Dedifferentiated amniotic fluid mesenchymal stem cell (primary cell): ENCODE measurements at regions not wholly inside any gene's neighbourhood (a gene's known extent, or its start where the extent isn't known, plus 50 kb on each side); places are given as distances from the start of the nearest gene placed in this dataset.
"Not testable (repeated sequence)": the region's sequence is repeated elsewhere in the genome, so short reads cannot be mapped to it uniquely, and the experiment has no call there.

Source experiments
- DNase-seq: peaks from one replicate; pipeline ENCODE4 v3.0.0-alpha.2; 2016; ENCODE audit errors: extremely low spot score

DNA sequence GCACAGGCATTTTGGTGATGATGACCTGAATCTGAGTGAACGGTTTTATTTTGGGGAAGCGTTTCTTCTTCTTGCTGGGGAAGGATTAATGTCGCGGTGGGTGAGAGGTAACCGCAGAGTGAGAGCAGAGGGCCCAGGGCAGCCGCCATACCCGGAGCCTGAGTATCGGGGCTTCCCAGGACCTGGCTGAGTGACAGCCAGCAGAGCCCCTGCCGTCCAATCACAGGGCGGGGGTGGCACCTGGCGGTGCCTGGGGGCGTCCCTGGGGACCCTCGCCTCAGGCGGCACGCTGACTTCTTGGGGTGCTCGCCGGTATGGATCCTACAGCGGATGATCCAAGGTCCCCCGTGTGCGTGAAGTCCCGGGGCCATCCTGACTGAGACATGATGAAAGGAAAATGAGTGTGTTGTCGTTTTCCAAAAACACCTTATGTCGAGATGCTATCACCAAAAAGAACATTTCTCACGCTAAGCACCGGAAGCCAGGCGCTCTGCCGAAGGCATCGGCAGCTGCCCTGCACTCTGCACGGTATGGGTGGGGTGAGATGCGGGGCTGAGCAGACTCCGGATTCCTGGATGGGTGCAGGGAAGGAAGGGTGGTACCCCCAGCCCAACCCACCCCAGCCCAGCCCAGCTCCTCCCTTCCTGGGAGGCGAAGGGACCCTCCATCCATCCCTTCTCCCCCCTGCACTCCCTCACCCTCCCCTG is 227.9 kb upstream of the SHH start:
- DNase-seq, result no peak

DNA sequence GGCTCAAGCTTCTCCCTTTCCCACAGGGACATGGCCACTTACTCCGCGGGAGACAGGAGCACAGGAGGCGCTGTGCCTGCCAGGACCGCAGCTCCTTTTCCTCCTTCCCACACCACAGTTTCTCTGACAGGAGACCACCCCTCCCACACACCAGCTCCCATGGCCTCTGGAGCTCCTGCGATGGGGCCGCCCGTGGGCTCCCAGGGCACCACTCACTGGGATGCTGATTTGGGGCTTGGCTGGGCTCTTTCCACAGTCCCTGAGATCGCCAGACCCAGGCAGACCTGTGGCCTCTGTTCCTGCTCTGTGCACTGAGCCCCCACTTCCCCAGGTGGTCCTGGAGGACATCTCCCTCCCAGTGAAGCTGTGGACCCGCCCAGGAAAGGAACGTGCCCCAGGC is 226.9 kb upstream of the SHH start:
- no peak for DNase-seq

DNA sequence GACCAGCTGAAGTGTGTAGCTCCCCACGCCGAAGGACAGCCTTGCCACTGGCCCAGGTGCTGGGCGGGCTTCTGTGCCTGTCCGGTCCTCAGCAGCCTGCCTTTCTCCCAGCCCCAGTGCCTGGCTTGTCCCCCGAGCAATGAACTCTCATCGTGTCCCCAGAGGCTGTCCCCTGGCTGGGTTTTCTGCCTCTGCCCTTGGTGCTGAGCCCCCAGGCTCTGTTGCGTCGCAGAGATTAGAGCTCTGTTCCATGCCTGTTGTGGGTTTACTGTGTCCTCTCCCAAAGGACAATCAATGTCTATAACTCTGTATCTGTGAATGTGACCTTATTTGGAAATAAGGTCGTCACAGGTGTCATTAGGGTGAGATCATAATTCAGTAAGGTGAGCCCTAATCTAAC is 226.1 kb upstream of the SHH start:
- no peak for DNase-seq

DNA sequence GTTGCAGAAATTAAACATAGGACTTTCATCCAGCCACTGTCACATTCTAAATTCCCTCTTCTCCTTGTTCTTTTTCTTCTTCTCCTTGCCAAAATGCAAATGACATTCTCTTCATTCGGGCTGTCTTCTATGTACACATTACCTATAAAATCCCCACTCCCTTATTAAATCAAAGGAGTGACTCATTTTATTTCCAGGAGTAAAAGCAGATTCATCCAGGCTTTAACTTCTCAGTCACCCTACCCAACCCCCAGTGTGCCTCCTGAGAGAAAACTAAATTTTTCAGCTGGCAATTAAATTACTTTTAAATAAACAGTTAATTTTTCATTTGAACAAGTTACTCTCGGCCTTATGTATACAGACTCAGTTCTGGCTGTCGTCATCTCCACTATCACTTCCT is 223.9 kb upstream of the SHH start:
- DNase-seq, result no peak

DNA sequence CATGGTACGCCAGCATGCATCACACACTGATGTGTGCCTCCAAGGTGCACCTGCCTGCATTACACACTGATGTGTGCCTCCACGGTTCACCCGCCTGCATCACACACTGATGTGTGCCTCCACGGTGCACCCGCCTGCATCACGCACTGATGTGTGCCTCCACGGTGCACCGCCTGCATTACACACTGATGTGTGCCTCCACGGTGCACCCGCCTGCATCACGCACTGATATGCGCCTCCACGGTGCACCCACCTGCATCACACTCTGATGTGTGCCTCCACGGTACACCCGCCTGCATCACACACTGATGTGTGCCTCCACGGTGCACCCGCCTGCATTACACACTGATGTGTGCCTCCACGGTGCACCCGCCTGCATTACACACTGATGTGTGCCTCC is 223.1 kb upstream of the SHH start:
- DNase-seq, result not testable (repeated sequence)

DNA sequence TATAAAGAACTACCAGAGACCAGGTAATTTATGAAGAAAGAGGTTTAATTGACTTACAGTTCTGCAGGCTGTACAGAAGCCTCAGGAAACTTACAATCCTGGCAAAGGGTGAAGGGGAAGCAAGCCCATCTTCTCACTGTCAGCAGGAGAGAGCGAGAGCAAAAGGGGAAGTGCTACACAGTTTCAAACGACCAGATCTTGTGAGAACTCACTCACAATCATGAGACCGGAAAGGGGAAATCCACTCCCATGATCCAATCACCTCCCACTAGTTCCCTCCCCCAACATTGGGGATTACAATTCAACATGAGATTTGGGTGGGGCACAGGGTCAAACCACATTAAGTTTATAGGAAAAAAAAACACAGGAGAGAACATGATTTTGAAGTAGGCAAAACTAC is 222.1 kb upstream of the SHH start:
- DNase-seq, result no peak

DNA sequence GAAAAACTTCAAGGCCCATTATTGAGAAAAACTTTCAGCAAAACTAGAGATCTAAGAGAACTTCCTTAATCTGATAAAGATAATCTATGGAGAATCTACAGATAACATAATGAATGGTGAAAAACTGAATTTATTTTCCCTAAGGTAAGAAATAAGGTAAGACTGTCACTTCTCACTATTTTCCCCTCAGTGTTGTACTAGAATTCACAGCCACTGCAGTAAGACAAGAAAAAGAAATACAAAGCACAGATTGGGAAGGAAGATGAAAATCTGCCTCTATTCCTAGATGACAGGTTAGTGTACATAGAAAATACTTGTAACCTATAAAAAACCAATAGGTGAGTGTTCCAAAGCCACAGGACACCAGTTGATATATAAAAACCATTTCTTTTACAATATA is 220.7 kb upstream of the SHH start:
- no peak for DNase-seq

DNA sequence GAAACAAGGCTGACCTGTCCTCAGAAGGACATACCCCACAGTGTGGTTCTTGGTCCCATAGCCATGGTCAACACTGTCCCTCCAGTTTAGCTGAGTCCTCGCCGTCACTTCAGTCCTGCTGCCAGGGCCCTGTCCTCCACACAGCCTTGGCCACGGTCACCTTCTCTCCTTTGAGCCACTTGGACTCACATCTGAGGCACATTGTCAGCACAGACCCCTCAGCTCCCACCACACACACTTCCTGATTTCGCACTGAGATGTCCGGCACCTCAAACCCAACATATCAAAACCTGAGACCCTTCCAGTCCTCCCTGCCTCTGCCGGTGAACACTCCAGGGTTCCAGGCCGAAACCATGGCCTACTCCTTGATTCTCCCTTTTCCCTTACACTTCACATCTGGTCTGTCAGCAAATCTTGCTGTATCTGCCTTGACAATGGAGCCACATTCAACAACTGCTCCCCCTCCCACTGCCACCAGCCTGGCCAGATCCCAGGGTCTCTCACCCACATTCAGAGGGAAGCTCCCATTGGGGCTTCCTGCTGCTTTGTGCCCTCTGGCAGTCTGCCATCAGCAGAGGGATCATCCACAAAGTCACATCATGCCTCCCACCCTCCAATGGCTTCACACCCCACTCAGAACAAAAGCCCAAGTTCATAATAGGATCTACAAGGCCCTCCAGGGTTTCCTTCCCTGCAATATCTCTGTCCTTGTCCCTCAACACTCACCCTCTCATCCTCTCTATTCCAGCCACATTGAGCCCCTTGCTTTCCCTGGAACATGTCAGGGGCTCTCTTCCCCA is 219.6 kb upstream of the SHH start:
- DNase-seq, result no peak

DNA sequence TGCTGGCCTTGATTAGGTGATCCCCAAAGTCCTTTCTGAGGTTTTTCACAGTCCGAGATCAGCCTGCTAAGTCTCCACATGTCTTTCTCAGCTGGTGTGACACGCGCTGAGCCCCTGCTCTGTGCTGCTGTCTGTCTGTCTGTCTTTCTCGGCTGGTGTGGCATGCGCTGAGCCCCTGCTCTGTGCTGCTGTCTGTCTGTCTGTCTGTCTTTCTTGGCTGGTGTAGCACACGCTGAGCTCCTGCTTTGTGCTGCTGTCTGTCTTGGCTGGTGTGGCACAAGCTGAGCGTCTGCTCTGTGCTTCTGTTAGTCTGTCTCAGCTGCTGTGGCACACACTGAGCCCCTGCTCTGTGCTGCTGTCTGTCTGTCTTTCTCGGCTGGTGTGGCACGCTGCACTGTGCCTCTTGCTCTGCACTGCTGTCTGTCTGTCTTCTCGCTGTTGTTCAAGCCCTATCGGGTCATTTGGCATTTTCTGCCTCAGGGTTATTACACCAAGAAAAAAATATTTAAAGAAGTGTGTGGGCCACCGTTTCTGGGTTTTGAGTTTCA is 217.3 kb upstream of the SHH start:
- no peak for DNase-seq

DNA sequence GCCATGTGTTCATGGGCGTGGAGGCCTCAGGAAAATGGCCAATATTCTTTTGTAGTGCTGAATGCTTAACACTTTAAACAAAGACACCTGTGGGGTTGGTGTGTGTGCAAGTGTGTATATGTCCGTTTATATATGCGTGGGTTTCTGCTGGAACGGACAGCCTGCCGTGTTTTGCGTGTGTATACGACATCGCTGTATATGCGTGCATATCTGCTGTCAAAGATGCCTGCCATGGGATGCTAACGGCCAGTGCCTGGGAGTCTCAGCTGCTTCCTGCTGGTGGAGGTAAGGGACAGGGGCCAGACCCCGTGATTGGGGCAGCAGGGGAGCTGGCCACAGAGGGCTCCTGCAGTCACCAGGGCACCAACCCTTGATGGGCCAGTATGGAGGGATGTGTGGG is 216.3 kb upstream of the SHH start:
- no peak for DNase-seq

DNA sequence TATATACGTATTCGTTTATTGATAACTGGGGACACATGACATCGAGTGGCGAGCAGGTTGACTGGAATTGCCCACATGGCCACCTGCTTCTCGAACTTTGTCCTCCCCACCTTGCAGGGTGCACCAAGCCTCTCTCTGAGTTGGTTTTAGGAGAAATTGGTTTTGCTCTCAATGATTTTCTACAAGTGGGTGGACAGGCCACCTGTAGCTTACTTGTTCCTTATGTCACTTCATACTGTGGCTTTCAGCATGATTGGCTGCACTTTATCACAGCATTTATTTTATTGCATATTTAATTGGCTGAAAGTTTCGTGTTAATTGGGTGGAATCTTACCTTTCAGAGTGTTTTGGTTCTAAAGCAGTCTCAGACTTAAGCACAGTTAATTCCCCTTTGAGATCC is 215.6 kb upstream of the SHH start:
- no peak for DNase-seq

DNA sequence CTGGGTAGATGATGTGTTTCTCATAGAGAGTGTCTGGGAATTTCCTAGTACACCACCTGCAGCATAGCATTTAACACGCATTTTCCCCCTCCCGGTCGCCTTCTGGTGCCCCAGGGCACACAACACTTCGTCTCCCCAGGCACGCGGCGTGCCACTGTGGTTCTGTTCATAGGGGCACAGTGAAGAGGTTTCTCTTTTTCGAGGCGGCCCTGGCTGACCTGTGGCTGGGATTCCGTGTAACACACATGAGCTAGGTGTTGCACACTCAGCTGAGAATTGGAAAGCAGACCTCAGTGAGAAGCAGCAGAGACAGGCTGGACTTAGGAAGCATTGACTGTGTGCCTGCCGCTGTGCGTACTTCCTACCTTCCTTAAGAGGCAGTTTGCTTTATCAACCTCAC is 214.3 kb upstream of the SHH start:
- DNase-seq, result no peak

DNA sequence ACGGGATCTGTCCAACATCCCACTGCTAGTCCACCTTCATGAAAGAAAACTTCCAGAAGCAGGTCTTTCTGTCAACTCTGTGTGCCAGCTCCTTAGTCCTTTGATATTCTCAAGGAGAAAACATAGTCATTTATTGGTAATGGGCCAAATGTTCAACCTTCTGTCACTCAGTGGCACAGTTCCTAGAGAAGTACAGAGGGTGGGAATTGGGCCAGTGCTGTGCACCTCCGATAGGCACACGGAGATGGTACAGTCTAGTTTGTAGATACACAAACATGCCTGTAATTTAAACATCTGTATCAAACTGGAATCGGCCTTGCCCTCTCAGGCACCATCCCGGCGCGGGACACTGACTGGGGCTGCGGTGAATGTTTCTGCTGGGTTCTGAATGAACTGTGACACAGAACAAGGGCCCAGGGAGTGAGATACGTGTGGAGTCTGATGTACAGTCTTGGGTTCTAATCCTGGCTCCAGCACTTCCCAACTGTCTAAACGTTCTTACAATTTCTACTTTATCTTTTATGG is 213.9 kb upstream of the SHH start:
- DNase-seq, result no peak

DNA sequence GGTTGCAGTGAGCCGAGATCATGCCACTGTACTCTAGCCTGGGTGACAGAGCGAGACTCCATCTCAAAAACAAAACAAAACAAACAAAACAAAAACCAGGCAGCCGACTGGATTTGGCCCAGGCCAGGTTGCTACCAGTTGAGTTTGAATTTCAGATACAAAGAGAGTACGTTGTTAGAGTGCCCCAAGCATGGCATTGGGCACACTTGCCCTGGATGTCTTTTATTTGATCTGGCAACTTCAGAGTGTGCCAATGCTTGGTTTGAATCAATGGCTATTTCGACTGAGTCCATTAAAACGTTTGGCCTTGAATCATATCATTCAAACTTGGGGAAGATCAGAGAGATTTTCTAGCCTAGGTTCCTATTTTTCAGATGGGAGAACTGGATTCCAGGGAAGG is 213.4 kb upstream of the SHH start:
- DNase-seq, result no peak

DNA sequence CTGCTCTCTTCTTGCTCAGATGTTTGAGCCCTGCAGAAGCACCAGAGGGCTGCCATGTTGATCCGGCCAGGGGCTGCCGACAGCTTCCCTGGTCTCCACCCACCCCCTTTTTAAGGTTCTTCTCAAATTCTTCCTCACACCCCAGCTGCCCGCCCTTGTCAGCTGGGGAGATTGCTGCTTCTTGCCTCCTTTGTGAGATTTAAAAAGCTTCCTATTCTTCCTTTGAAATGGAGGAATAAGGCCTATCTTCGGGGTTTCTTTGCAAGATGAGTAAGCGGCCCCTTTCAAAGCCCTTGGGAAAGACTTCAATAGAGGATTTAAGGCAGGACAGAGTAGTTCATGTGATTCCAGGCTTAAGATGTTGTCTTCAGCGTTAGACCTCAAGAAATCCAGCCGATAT is 211.9 kb upstream of the SHH start:
- no peak for DNase-seq

DNA sequence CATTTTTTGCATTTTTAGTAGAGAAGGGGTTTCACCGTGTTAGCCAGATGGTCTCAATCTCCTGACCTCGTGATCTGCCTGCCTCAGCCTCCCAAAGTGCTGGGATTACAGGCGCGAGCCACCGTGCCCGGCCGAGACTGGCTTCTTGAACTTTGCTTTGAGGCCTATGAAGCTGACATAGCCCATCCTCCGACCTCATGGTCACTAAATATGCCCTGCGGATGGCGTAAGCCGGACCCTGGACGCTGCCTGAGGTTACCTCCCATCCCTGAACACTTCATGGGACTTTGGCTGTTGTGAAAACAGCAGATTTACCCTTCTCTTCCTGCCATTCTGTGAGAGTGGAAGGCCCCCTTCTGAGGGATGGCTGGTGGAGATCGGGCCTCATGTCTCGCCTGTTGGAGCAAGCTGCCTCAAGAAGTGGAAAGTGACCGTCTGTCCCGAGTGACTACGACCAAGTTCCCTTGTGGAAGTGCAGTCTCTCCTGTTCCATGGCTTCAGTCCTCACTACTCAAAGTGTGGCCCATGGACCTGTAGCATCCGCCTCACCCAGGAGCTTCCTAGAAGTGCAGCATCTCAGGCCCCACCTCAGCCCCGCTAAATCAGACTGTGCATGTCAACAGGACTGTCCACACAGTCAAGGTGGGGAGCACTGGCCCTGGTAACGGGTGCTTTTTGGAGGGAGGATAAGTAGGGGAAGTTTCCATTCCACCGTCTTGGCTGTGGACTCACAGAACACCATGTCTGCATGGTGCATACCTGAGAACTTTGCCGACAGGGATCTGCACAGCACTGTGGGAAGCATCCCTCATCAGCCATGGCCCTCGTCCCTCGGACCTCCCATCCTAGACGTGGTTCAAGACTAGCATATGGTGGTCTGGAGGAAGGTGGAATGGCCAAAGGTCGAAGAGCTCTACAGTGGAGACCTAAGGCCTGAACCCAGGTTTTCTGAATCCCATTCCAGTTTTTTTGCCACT is 210.5 kb upstream of the SHH start:
- no peak for DNase-seq

DNA sequence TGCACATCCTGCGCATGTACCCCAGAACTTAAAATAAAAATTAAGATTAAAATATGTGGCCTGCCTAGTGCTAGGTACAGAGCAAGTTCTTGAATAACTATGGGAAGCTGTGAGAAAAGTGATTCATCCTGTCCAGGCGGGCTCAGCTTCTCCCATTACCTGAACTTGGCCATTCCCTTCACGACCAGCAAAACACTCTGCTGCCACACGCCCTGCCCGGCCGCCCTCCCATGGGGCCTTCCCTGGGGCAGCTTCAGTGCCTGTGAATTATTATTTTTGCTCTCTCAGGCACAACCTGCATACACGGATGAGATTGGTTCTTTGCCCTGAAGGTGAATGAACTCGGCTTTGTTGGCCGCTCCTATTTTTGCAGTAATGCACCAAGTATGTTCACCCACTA is 209.2 kb upstream of the SHH start:
- DNase-seq, result no peak

DNA sequence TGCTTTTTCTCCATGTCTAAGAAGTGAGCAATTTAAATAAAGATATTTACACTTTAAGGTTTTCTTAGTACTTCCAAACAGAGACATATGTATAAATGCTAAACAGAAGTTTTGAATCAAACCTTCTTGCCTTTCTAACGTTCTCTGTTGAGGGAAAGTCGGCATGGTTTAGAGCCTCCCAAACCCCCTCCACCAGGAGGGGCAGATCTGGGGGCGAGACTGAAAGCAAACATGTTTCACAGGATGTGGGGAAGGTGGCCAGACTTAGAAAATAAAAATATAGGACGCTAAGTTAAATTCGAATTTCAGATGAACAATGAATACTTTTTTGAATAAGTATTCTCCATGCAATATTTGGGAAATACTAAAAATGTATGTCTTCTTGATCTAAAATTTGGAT is 208.3 kb upstream of the SHH start:
- no peak for DNase-seq

DNA sequence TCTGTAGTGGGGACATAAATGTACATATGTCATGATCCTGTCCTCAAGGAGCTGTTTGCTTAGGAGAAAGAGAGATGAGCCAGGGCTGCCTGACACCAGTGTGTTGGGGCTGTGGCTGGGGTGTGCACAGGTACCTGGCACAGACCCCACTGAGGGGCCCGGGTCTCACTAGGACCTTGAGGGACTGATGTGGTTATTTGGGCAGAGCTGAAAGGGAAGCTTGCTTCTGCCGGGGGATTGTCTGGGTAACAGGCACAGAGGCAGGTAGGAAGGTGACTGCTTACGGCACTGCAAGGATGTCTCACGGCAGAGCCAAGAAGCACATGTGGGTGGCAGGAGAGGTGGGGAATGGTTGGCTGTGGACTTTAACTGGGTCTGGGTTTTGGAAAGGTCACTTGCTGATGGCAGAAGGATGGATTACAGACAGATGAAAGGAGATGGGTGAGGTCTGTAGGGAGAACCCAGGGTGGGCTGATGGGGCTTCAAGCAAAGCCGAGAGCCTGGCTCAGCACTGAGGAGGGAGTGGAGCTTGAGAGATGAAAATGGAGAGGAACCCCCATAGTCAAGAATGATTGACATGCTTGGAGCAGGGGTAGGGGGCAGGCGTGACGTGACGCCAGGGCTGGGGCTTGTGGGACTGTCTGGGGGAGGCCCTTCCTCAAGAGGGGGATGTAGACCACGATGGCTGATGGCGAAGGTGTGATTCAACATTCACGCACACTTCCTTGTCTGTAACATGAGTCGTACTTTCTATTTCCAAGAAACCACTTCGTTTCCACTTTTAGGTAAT is 207.7 kb upstream of the SHH start:
- DNase-seq, result no peak

DNA sequence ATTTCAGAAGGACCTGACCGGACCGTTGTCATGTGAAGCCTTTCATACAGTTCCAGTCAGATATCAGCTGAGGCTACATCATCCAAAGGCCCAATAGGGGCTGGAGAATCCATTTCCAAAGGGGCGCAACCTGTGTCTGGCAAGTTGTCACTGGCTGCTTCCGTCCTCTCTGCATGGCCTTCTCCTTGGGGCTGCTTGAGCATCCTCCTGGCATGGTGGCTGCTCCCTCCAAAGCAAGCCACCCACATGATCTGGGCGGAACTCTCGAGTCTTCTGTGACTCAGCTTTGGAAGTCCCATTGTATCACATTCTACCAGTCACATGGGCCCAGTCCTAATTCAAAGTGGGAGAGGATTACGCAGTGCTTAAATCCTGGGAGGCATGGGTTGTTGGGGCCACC is 207.0 kb upstream of the SHH start:
- no peak for DNase-seq
